K562 (cell line): ENCODE measurements at regions not wholly inside any gene's neighbourhood (a gene's known extent, or its start where the extent isn't known, plus 50 kb on each side); places are given as distances from the start of the nearest gene placed in this dataset.
A peak's percentile ranks its signal among the peaks of the same experiment; 100 is the strongest.

ENCODE experiments used
- ARNT ChIP-seq, 2 experiments: fragments of 450-650 bp; IDR thresholded peaks; 2 replicates each; pipeline ENCODE4 v1.6.1; 2016; ENCODE audit warnings: mild to moderate bottlenecking in 1 of 2
- CXXC5 ChIP-seq: fragments of 250-450 bp; sonication (Bioruptor Pico); IDR thresholded peaks from 2 replicates; pipeline ENCODE4 v1.8.0; 2022; ENCODE audit warnings: inconsistent platforms, mild to moderate bottlenecking, moderate library complexity
- E2F6 ChIP-seq, 2 experiments: IDR thresholded peaks; 2 replicates each; pipeline ENCODE4 v1.6.1; 2011; ENCODE audit warnings: borderline replicate concordance in 1 of 2, control low read depth in 1 of 2, low read depth in 1 of 2, low read length in 1 of 2, mild to moderate bottlenecking in 1 of 2, mixed read lengths in 1 of 2, moderate library complexity in 1 of 2; ENCODE audit not compliant: insufficient read depth in 1 of 2, insufficient read length in 1 of 2, poor library complexity in 1 of 2, severe bottlenecking in 1 of 2; ENCODE audit errors: extremely low read depth in 1 of 2
- ELF1 ChIP-seq: fragments of 200-800 bp; sonication (Bioruptor generic); IDR thresholded peaks from 2 replicates; pipeline ENCODE4 v1.6.1; 2016; ENCODE audit warnings: missing genetic modification characterization, missing compliant biosample characterization
- ERF ChIP-seq: fragments of 450-650 bp; formaldehyde crosslinking; IDR thresholded peaks from 2 replicates; pipeline ENCODE4 v1.4.0; 2020; ENCODE audit warnings: mild to moderate bottlenecking, mixed read lengths
- ETV5 ChIP-seq: sonication (generic); formaldehyde crosslinking; IDR thresholded peaks from 2 replicates; pipeline ENCODE4 v1.4.0; 2020; ENCODE audit warnings: low read depth, mild to moderate bottlenecking, missing genetic modification reagents
- FOSL1 ChIP-seq: fragments of 200-800 bp; sonication (Bioruptor generic); conservative IDR thresholded peaks from 2 replicates; pipeline ENCODE4 v1.6.1; 2016; ENCODE audit warnings: missing genetic modification characterization, missing compliant biosample characterization
- HNRNPK ChIP-seq: fragments of 200-400 bp; formaldehyde crosslinking; IDR thresholded peaks from one replicate; pipeline ENCODE4 v1.6.1; 2018; ENCODE audit warnings: mild to moderate bottlenecking, low read depth, low read length; ENCODE audit not compliant: poor library complexity, severe bottlenecking
- ILF3 ChIP-seq: fragments of 450-650 bp; IDR thresholded peaks from 2 replicates; pipeline ENCODE4 v1.6.1; 2018; ENCODE audit warnings: antibody characterized with exemption, mild to moderate bottlenecking, moderate library complexity, borderline replicate concordance
- JUND ChIP-seq, 2 experiments: IDR thresholded peaks; 2 replicates in 1 of 2; 3 replicates in 1 of 2; pipeline ENCODE4 v1.6.1; 2011; ENCODE audit warnings: borderline replicate concordance in 2 of 2, low read depth in 2 of 2, low read length in 2 of 2, improper control_type of control experiment in 1 of 2, missing biosample characterization in 1 of 2, missing genetic modification characterization in 1 of 2, missing genetic modification reagents in 1 of 2
- MEF2A ChIP-seq: IDR thresholded peaks from 2 replicates; pipeline ENCODE4 v1.6.1; 2011; ENCODE audit warnings: low read depth, mild to moderate bottlenecking, low read length, moderate library complexity; ENCODE audit not compliant: control insufficient read depth
- MEF2D ChIP-seq: conservative IDR thresholded peaks from 2 replicates; pipeline ENCODE4 v1.6.1; 2016; ENCODE audit warnings: low read depth, missing genetic modification characterization, missing compliant biosample characterization
- NRF1 ChIP-seq, 2 experiments: fragments of 450-650 bp; IDR thresholded peaks in 1 of 2; conservative IDR thresholded peaks in 1 of 2; 2 replicates each; pipeline ENCODE4 v1.6.1; 2014; ENCODE audit warnings: mild to moderate bottlenecking in 2 of 2
- RCOR1 ChIP-seq, 2 experiments: IDR thresholded peaks; 2 replicates each; pipeline ENCODE4 v1.6.1; 2012; ENCODE audit warnings: low read depth in 2 of 2, low read length in 2 of 2, borderline replicate concordance in 1 of 2, improper control_type of control experiment in 1 of 2
- RFX1 ChIP-seq: fragments of 450-650 bp; IDR thresholded peaks from 2 replicates; pipeline ENCODE4 v1.6.1; 2016; ENCODE audit warnings: mild to moderate bottlenecking, moderate library complexity
- RNF2 ChIP-seq: sonication (generic); IDR thresholded peaks from 2 replicates; pipeline ENCODE4 v1.6.1; 2016
- TSC22D4 ChIP-seq: fragments of 450-650 bp; IDR thresholded peaks from 2 replicates; pipeline ENCODE4 v1.6.1; 2016; ENCODE audit warnings: missing genetic modification characterization, missing biosample characterization, control low read depth
- ZNF239 ChIP-seq: fragments of 250-450 bp; sonication (Bioruptor Pico); IDR thresholded peaks from 2 replicates; pipeline ENCODE4 v1.4.0; 2020; ENCODE audit warnings: mild to moderate bottlenecking
- ZNF311 ChIP-seq: fragments of 250-450 bp; sonication (Bioruptor Pico); IDR thresholded peaks from 2 replicates; pipeline ENCODE4 v1.4.0; 2020; ENCODE audit warnings: mild to moderate bottlenecking, moderate library complexity
- ZNF347 ChIP-seq: fragments of 450-650 bp; formaldehyde crosslinking; IDR thresholded peaks from 2 replicates; pipeline ENCODE4 v1.4.0; 2020; ENCODE audit warnings: low read depth, mild to moderate bottlenecking, moderate library complexity
- ZNF586 ChIP-seq: fragments of 450-650 bp; formaldehyde crosslinking; conservative IDR thresholded peaks from 2 replicates; pipeline ENCODE4 v1.4.0; 2020; ENCODE audit warnings: mild to moderate bottlenecking, moderate library complexity
- ZNF644 ChIP-seq: fragments of 200-800 bp; sonication (Bioruptor generic); IDR thresholded peaks from 2 replicates; pipeline ENCODE4 v1.6.1; 2016; ENCODE audit warnings: low read depth, missing genetic modification characterization, missing compliant biosample characterization
- ZNF707 ChIP-seq: fragments of 250-450 bp; sonication (Bioruptor Pico); conservative IDR thresholded peaks from 2 replicates; pipeline ENCODE4 v1.8.0; 2022; ENCODE audit warnings: inconsistent platforms, mild to moderate bottlenecking, moderate library complexity
- TF ChIP-seq, protein P1 (sequence below): fragments of 450-650 bp; formaldehyde crosslinking; IDR thresholded peaks from 2 replicates; pipeline ENCODE4 v1.4.0; 2020; ENCODE audit warnings: mild to moderate bottlenecking, mixed read lengths

- TF ChIP-seq HNRNPK (no peak), RCOR1 (IDR thresholded peaks at IDR 0.05; ENCODE audit: borderline replicate concordance in 1 of 2, low read depth in 2 of 2, low read length in 2 of 2) (peak in 1 of 2 experiments; percentile 91; a peak in 2 of 4 replicates), RNF2 (peak; percentile 55; the same call in 1 of the 2 replicates), NRF1 (conservative IDR thresholded peaks at IDR 0.05 in 1 of 2, IDR thresholded peaks at IDR 0.05 in 1 of 2) (peak; percentile 83 to 86), ZNF586 (CRISPR knock-in tag) (0 out of 2 replicates have a peak, but pooled peaks have one; percentile 22), FOSL1 (peak; percentile 82), ILF3 (no peak), ETV5 (CRISPR knock-in tag) (peak; percentile 60; the same call in 1 of the 2 replicates), JUND (IDR thresholded peaks at IDR 0.05; ENCODE audit: borderline replicate concordance, low read depth, low read length) (peak; percentile 82), JUND (tag; IDR thresholded peaks at IDR 0.05; ENCODE audit: borderline replicate concordance, low read depth, low read length) (no peak; the same call in 2 of the 3 replicates), ARNT (IDR thresholded peaks at IDR 0.05) (peak in 1 of 2 experiments; percentile 76; a peak in 1 of 4 replicates), ZNF239 (no peak), MEF2A (no peak), ZNF311 (CRISPR knock-in tag) (peak; percentile 79; the same call in 1 of the 2 replicates), MEF2D (tag) (peak; percentile 74; the same call in 1 of the 2 replicates), TSC22D4 (no peak), CXXC5 (peak; percentile 78), E2F6 (IDR thresholded peaks at IDR 0.05; ENCODE audit: borderline replicate concordance in 1 of 2, extremely low read depth in 1 of 2, insufficient read depth in 1 of 2, insufficient read length in 1 of 2, low read depth in 1 of 2, low read length in 1 of 2, poor library complexity in 1 of 2, severe bottlenecking in 1 of 2) (peak in 1 of 2 experiments; percentile 53), ELF1 (tag) (peak; percentile 94), RFX1 (peak; percentile 83; the same call in 1 of the 2 replicates), ZNF347 (CRISPR knock-in tag) (no peak), ZNF707 (CRISPR knock-in tag) (0 out of 2 replicates have a peak, but pooled peaks have one; percentile 39), ERF (CRISPR knock-in tag) (0 out of 2 replicates have a peak, but pooled peaks have one; percentile 63), ZNF644 (tag) (0 out of 2 replicates have a peak, but pooled peaks have one; percentile 25)
- TF ChIP-seq, protein P1, sequence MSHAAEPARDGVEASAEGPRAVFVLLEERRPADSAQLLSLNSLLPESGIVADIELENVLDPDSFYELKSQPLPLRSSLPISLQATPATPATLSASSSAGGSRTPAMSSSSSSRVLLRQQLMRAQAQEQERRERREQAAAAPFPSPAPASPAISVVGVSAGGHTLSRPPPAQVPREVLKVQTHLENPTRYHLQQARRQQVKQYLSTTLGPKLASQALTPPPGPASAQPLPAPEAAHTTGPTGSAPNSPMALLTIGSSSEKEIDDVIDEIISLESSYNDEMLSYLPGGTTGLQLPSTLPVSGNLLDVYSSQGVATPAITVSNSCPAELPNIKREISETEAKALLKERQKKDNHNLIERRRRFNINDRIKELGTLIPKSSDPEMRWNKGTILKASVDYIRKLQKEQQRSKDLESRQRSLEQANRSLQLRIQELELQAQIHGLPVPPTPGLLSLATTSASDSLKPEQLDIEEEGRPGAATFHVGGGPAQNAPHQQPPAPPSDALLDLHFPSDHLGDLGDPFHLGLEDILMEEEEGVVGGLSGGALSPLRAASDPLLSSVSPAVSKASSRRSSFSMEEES = peak; percentile 70
These were observed 222.7 kb upstream of the CIBAR2 start (continued) for GRCh38 chr16:85334718-85335583.
